ENCODE measurements at regions not wholly inside any gene's neighbourhood (a gene's known extent, or its start where the extent isn't known, plus 50 kb on each side); places are given as distances from the start of the nearest gene placed in this dataset.

GRCh38 chr6:6412221-6412620 is 91.8 kb upstream of the F13A1 start:
- Histone ChIP-seq H3K9me2 (replicated peaks; ENCODE audit: insufficient read depth) (no peaks in the 10 kb centered on the region), H3K4me3 (no peak overlapping the region), H3K9me3 (ENCODE audit: low read depth) (no peaks in the 10 kb centered on the region), H3K27ac (no peak overlapping the region), H3K79me2 (no peaks in the 10 kb centered on the region), H3K36me3 (replicated peaks; ENCODE audit: insufficient read depth, low read depth) (no peaks in the 10 kb centered on the region), H2AFZ (no peak overlapping the region), H3K4me2 (no peak overlapping the region), H3K4me1 (ENCODE audit: insufficient read depth) (no peaks in the 10 kb centered on the region), H3K27me3 (no peaks in the 10 kb centered on the region), H4K20me1 (ENCODE audit: insufficient read depth, poor library complexity, severe bottlenecking) (no peaks in the 10 kb centered on the region)
- 87% methylated on average over 4 of the region's 4 CpGs for WGBS (ENCODE audit: low lambda C conversion rate, missing lambda C conversion rate)
- DNase-seq (ENCODE audit: low spot score), result no peak
- TF ChIP-seq EZH2 (IDR thresholded peaks at IDR 0.05; ENCODE audit: borderline replicate concordance) (no peak), EZH2phosphoT487 (IDR thresholded peaks at IDR 0.05; ENCODE audit: low read depth, severe bottlenecking, unreplicated experiment) (no peak)
- TF ChIP-seq, protein P1, sequence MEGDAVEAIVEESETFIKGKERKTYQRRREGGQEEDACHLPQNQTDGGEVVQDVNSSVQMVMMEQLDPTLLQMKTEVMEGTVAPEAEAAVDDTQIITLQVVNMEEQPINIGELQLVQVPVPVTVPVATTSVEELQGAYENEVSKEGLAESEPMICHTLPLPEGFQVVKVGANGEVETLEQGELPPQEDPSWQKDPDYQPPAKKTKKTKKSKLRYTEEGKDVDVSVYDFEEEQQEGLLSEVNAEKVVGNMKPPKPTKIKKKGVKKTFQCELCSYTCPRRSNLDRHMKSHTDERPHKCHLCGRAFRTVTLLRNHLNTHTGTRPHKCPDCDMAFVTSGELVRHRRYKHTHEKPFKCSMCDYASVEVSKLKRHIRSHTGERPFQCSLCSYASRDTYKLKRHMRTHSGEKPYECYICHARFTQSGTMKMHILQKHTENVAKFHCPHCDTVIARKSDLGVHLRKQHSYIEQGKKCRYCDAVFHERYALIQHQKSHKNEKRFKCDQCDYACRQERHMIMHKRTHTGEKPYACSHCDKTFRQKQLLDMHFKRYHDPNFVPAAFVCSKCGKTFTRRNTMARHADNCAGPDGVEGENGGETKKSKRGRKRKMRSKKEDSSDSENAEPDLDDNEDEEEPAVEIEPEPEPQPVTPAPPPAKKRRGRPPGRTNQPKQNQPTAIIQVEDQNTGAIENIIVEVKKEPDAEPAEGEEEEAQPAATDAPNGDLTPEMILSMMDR (IDR thresholded peaks at IDR 0.05; ENCODE audit: poor library complexity), result no peak

- H3K9me2 ChIP-seq (replicated peaks; ENCODE audit: insufficient read depth), result no peaks in the 10 kb centered on the region
- no peaks in the 10 kb centered on the region for H3K79me2 ChIP-seq
- H3K9me3 ChIP-seq (ENCODE audit: low read depth), result no peaks in the 10 kb centered on the region
- no peaks in the 10 kb centered on the region for H4K20me1 ChIP-seq (ENCODE audit: insufficient read depth, poor library complexity, severe bottlenecking)
- no peaks in the 10 kb centered on the region for H3K4me1 ChIP-seq (ENCODE audit: insufficient read depth)
- H3K4me2 ChIP-seq, result no peak overlapping the region
- no peaks in the 10 kb centered on the region for H3K36me3 ChIP-seq (replicated peaks; ENCODE audit: insufficient read depth, low read depth)
- H2AFZ ChIP-seq, result no peak overlapping the region
- no peaks in the 10 kb centered on the region for H3K27me3 ChIP-seq
- no peak overlapping the region for H3K4me3 ChIP-seq
- 92% methylated on average over 4 of the region's 4 CpGs for WGBS (ENCODE audit: low lambda C conversion rate, missing lambda C conversion rate)
- no peak overlapping the region for H3K27ac ChIP-seq
- TF ChIP-seq EZH2 (IDR thresholded peaks at IDR 0.05; ENCODE audit: borderline replicate concordance) (no peak), EZH2phosphoT487 (IDR thresholded peaks at IDR 0.05; ENCODE audit: low read depth, severe bottlenecking, unreplicated experiment) (no peak)
- TF ChIP-seq, protein P1 (IDR thresholded peaks at IDR 0.05; ENCODE audit: poor library complexity), result no peak
- no peak for DNase-seq (ENCODE audit: low spot score)
Measured at GRCh38 chr6:6412700-6413099, 92.2 kb upstream of the F13A1 start.

GRCh38 chr6:6414931-6415330 is 94.5 kb upstream of the F13A1 start:
- Histone ChIP-seq H3K9me3 (ENCODE audit: low read depth) (no peaks in the 10 kb centered on the region), H3K4me1 (ENCODE audit: insufficient read depth) (no peaks in the 10 kb centered on the region), H3K27me3 (no peaks in the 10 kb centered on the region), H3K36me3 (replicated peaks; ENCODE audit: insufficient read depth, low read depth) (no peaks in the 10 kb centered on the region), H3K9me2 (replicated peaks; ENCODE audit: insufficient read depth) (no peaks in the 10 kb centered on the region), H4K20me1 (ENCODE audit: insufficient read depth, poor library complexity, severe bottlenecking) (no peaks in the 10 kb centered on the region), H3K4me2 (no peak overlapping the region), H3K79me2 (no peaks in the 10 kb centered on the region), H3K4me3 (no peak overlapping the region), H2AFZ (no peak overlapping the region), H3K27ac (no peak overlapping the region)
- TF ChIP-seq, protein P1 (IDR thresholded peaks at IDR 0.05; ENCODE audit: poor library complexity), result no peak
- no peak for TF ChIP-seq EZH2phosphoT487 (IDR thresholded peaks at IDR 0.05; ENCODE audit: low read depth, severe bottlenecking, unreplicated experiment)
- TF ChIP-seq EZH2 (IDR thresholded peaks at IDR 0.05; ENCODE audit: borderline replicate concordance), result no peak
- no peak for DNase-seq (ENCODE audit: low spot score)
- 73% methylated on average over 5 of the region's 5 CpGs for WGBS (ENCODE audit: low lambda C conversion rate, missing lambda C conversion rate)

DNA sequence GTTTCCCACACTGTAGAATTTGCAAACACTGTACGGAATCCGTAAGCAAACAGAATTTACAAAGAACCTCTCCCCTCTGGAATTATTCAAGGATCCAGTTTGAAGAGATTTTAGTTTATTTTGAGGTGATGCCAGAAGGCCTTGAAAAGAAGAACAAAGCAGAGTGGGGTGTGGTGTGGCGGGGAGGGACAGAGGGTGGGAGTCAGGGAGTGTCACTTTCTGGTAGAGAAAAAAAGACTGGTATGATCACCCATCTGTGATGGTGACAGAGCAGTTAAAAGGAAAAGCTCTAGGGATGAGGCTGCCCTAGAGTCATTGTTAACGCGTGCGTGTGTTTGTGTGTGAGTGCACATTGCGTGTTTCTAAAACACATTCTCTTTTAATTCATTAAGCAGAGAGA is 97.0 kb upstream of the F13A1 start:
- H3K4me2 ChIP-seq, result no peak overlapping the region
- no peaks in the 10 kb centered on the region for H3K79me2 ChIP-seq
- H3K4me3 ChIP-seq, result no peak overlapping the region
- no peaks in the 10 kb centered on the region for H3K36me3 ChIP-seq (replicated peaks; ENCODE audit: insufficient read depth, low read depth)
- H4K20me1 ChIP-seq (ENCODE audit: insufficient read depth, poor library complexity, severe bottlenecking), result no peaks in the 10 kb centered on the region
- no peak overlapping the region for H2AFZ ChIP-seq
- no peak for DNase-seq (ENCODE audit: low spot score)
- WGBS (ENCODE audit: low lambda C conversion rate, missing lambda C conversion rate), result 88% methylated on average over 7 of the region's 7 CpGs
- no peaks in the 10 kb centered on the region for H3K27me3 ChIP-seq
- no peaks in the 10 kb centered on the region for H3K4me1 ChIP-seq (ENCODE audit: insufficient read depth)
- no peak for TF ChIP-seq EZH2 (IDR thresholded peaks at IDR 0.05; ENCODE audit: borderline replicate concordance)
- TF ChIP-seq, protein P1 (IDR thresholded peaks at IDR 0.05; ENCODE audit: poor library complexity), result no peak
- TF ChIP-seq EZH2phosphoT487 (IDR thresholded peaks at IDR 0.05; ENCODE audit: low read depth, severe bottlenecking, unreplicated experiment), result no peak
- H3K9me2 ChIP-seq (replicated peaks; ENCODE audit: insufficient read depth), result no peaks in the 10 kb centered on the region
- H3K27ac ChIP-seq, result no peak overlapping the region
- no peaks in the 10 kb centered on the region for H3K9me3 ChIP-seq (ENCODE audit: low read depth)

All from hepatocyte (in vitro differentiated cells).